Caco-2 (cell line): ENCODE measurements at regions not wholly inside any gene's neighbourhood (a gene's known extent, or its start where the extent isn't known, plus 50 kb on each side); places are given as distances from the start of the nearest gene placed in this dataset.

Source experiments
- BruUV-seq: library from RNA; stranded (reverse); fragments of 400-500 nt; replicated peaks from 2 replicates; lab custom pipeline; 2021; lab: Mats Ljungman, UMichigan
- CTCF ChIA-PET: fragments of 300-600 bp; sonication (Branson Sonifier 250); formaldehyde crosslinking; loops from one replicate; lab custom pipeline; 2022; ENCODE audit warnings: antibody characterized with exemption; lab: Charles Lee
- POLR2A ChIA-PET: fragments of 300-600 bp; sonication (Branson Sonifier 250); formaldehyde crosslinking; loops from one replicate; lab custom pipeline; 2022; ENCODE audit warnings: antibody characterized with exemption; lab: Charles Lee
- DNase-seq, 2 experiments: peaks; one replicate each; pipeline versions ENCODE4 v3.0.0 to v3.0.0-alpha.2; 2020 to 2022
- H3K27me3 ChIP-seq: replicated peaks from 2 replicates; pipeline ENCODE4 v1.6.0; 2011; ENCODE audit warnings: low read length; ENCODE audit not compliant: control insufficient read depth, insufficient read depth
- H3K36me3 ChIP-seq: 2 replicates; pipeline ENCODE4 v1.5.1; 2011; ENCODE audit warnings: low read length; ENCODE audit not compliant: control insufficient read depth, insufficient read depth
- H3K4me1 ChIP-seq: fragments of 250-450 bp; sonication (Bioruptor Pico); 2 replicates; pipeline ENCODE4 v1.5.1; 2020; ENCODE audit warnings: mild to moderate bottlenecking
- H3K4me3 ChIP-seq: 2 replicates; pipeline ENCODE4 v1.5.1; 2011; ENCODE audit warnings: low read depth, mild to moderate bottlenecking, control low read depth, low read length
- H3K9me3 ChIP-seq: fragments of 250-450 bp; sonication (Bioruptor Pico); 2 replicates; pipeline ENCODE4 v1.5.1; 2020; ENCODE audit warnings: mild to moderate bottlenecking, moderate library complexity
- H3K27ac Mint-ChIP-seq: one replicate; pipeline ENCODE4 v1.8.0; 2022; ENCODE audit warnings: mixed read lengths; ENCODE audit not compliant: unreplicated experiment
- H3K27me3 Mint-ChIP-seq: one replicate; pipeline ENCODE4 v1.8.0; 2022; ENCODE audit warnings: mixed read lengths; ENCODE audit not compliant: insufficient read depth, unreplicated experiment
- H3K36me3 Mint-ChIP-seq: one replicate; pipeline ENCODE4 v1.8.0; 2022; ENCODE audit warnings: mild to moderate bottlenecking, mixed read lengths; ENCODE audit not compliant: insufficient read depth, unreplicated experiment
- H3K4me1 Mint-ChIP-seq: one replicate; pipeline ENCODE4 v1.8.0; 2022; ENCODE audit warnings: low read depth, mixed read lengths; ENCODE audit not compliant: unreplicated experiment
- H3K4me3 Mint-ChIP-seq: one replicate; pipeline ENCODE4 v1.8.0; 2022; ENCODE audit warnings: mild to moderate bottlenecking, moderate library complexity, mixed read lengths; ENCODE audit not compliant: unreplicated experiment
- H3K9me3 Mint-ChIP-seq: one replicate; pipeline ENCODE4 v1.8.0; 2022; ENCODE audit warnings: mixed read lengths; ENCODE audit not compliant: unreplicated experiment
- intact Hi-C: fragments of 100-400 bp; cut with micrococcal nuclease; formaldehyde crosslinking; loops from one replicate; pipeline ENCODE4 v1.10.0; 2022; ENCODE audit not compliant: unreplicated experiment
- TF ChIP-seq, protein P1 (sequence below), 2 experiments: fragments of 200-600 bp in 1 of 2; IDR thresholded peaks; 1 replicate in 1 of 2; 2 replicates in 1 of 2; pipeline versions ENCODE4 v1.5.1 to v1.8.0; 2011 to 2022; ENCODE audit warnings: antibody characterized with exemption in 1 of 2, control low read depth in 1 of 2, inconsistent platforms in 1 of 2, low read depth in 1 of 2, low read length in 1 of 2, mild to moderate bottlenecking in 1 of 2, moderate library complexity in 1 of 2; ENCODE audit not compliant: insufficient read depth in 1 of 2, severe bottlenecking in 1 of 2, unreplicated experiment in 1 of 2

GRCh38 chrX:10904220-10904619, 206.9 kb upstream of the HCCS start:
- POLR2A ChIA-PET: no interaction called here
- intact Hi-C loops: loop anchor here (10.0 kb wide), 1 partner anchor 151 kb away; no protein-coding TSS in a partner anchor
- no peaks in the 10 kb centered on the region for H3K27me3 ChIP-seq

GRCh38 chrX:10906866-10907265, 204.3 kb upstream of the HCCS start:
- H3K9me3 ChIP-seq: no peaks in the 10 kb centered on the region
- H3K27me3 ChIP-seq: no peaks in the 10 kb centered on the region
- peaks cover 2% of the 10 kb centered on the region; the same call in 1 of the 2 replicates for H3K4me1 ChIP-seq
- H3K36me3 Mint-ChIP-seq: no peaks in the 10 kb centered on the region
- ChIA-PET CTCF (no interaction called here), POLR2A (no interaction called here)
- H3K4me3 ChIP-seq: no peak overlapping the region
- H3K27me3 Mint-ChIP-seq: no peaks in the 10 kb centered on the region
- peaks cover 11% of the 10 kb centered on the region for H3K4me1 Mint-ChIP-seq
- H3K27ac Mint-ChIP-seq: no peak overlapping the region
- no peak overlapping the region for H3K4me3 Mint-ChIP-seq
- H3K36me3 ChIP-seq: no peaks in the 10 kb centered on the region
- intact Hi-C loops: loop anchor here (10.0 kb wide), 1 partner anchor 148 kb away; no protein-coding TSS in a partner anchor
- peaks cover 29% of the 10 kb centered on the region for H3K9me3 Mint-ChIP-seq
- TF ChIP-seq, protein P1, sequence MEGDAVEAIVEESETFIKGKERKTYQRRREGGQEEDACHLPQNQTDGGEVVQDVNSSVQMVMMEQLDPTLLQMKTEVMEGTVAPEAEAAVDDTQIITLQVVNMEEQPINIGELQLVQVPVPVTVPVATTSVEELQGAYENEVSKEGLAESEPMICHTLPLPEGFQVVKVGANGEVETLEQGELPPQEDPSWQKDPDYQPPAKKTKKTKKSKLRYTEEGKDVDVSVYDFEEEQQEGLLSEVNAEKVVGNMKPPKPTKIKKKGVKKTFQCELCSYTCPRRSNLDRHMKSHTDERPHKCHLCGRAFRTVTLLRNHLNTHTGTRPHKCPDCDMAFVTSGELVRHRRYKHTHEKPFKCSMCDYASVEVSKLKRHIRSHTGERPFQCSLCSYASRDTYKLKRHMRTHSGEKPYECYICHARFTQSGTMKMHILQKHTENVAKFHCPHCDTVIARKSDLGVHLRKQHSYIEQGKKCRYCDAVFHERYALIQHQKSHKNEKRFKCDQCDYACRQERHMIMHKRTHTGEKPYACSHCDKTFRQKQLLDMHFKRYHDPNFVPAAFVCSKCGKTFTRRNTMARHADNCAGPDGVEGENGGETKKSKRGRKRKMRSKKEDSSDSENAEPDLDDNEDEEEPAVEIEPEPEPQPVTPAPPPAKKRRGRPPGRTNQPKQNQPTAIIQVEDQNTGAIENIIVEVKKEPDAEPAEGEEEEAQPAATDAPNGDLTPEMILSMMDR (IDR thresholded peaks at IDR 0.05; ENCODE audit: insufficient read depth in 1 of 2, low read depth in 1 of 2, low read length in 1 of 2, severe bottlenecking in 1 of 2, unreplicated experiment in 1 of 2): no peak
- BruUV-seq: no TSS peak
- DNase-seq: no peak

More at GRCh38 chrX:10904220-10904619, 206.9 kb upstream of the HCCS start:
- no peaks in the 10 kb centered on the region for H3K27me3 Mint-ChIP-seq
- Histone ChIP-seq H3K36me3 (no peaks in the 10 kb centered on the region), H3K4me1 (peaks cover 20% of the 10 kb centered on the region), H3K9me3 (no peaks in the 10 kb centered on the region), H3K4me3 (no peak overlapping the region)
- peaks cover 11% of the 10 kb centered on the region for H3K4me1 Mint-ChIP-seq
- no peak for DNase-seq
- peaks cover 29% of the 10 kb centered on the region for H3K9me3 Mint-ChIP-seq
- TF ChIP-seq, protein P1 (IDR thresholded peaks at IDR 0.05; ENCODE audit: insufficient read depth in 1 of 2, low read depth in 1 of 2, low read length in 1 of 2, severe bottlenecking in 1 of 2, unreplicated experiment in 1 of 2): no peak
- no TSS peak for BruUV-seq
- H3K27ac Mint-ChIP-seq: no peak overlapping the region
- H3K4me3 Mint-ChIP-seq: no peak overlapping the region
- no peaks in the 10 kb centered on the region for H3K36me3 Mint-ChIP-seq
- CTCF ChIA-PET: no interaction called here

DNA sequence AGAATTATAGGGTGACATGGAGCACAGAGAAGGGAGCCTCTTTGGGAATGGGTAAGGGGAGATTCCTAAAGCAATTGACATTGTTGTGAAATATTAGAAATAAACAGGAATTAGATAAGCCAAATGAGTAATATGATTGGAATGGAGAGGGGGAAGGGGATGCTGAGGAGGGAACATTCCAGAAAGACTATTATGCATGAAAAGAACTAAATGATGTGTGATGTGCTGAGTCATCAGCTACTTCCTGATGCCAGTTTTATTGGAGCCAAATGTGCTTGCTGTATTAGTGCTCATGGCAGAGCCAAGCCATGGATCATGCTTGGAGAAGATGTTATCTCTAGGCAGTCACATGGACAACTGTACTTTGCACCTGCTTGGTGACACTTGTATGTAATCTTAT, 189.0 kb upstream of the HCCS start:
- BruUV-seq: no TSS peak
- Histone ChIP-seq H3K4me3 (no peak overlapping the region), H3K9me3 (no peaks in the 10 kb centered on the region), H3K36me3 (no peaks in the 10 kb centered on the region), H3K4me1 (peaks cover 18% of the 10 kb centered on the region), H3K27me3 (no peaks in the 10 kb centered on the region)
- no peaks in the 10 kb centered on the region for H3K36me3 Mint-ChIP-seq
- H3K4me3 Mint-ChIP-seq: no peak overlapping the region
- POLR2A ChIA-PET: no interaction called here
- H3K9me3 Mint-ChIP-seq: peaks cover 10% of the 10 kb centered on the region
- CTCF ChIA-PET: no interaction called here
- DNase-seq: peak; percentile 33 to 34
- TF ChIP-seq, protein P1 (IDR thresholded peaks at IDR 0.05; ENCODE audit: insufficient read depth in 1 of 2, low read depth in 1 of 2, low read length in 1 of 2, severe bottlenecking in 1 of 2, unreplicated experiment in 1 of 2): no peak
- intact Hi-C loops: no loop called here
- no peak overlapping the region for H3K27ac Mint-ChIP-seq
- H3K4me1 Mint-ChIP-seq: no peaks in the 10 kb centered on the region
- H3K27me3 Mint-ChIP-seq: no peaks in the 10 kb centered on the region
